GM12892 (cell line): ENCODE measurements at regions not wholly inside any gene's neighbourhood (a gene's known extent, or its start where the extent isn't known, plus 50 kb on each side); places are given as distances from the start of the nearest gene placed in this dataset.
"Not testable (repeated sequence)": the region's sequence is repeated elsewhere in the genome, so short reads cannot be mapped to it uniquely, and the experiment has no call there.

ENCODE experiments used
- POLR2AphosphoS5 ChIP-seq: IDR thresholded peaks from 2 replicates; pipeline ENCODE4 v1.6.1; 2011; ENCODE audit warnings: low read depth, low read length, control low read depth
- TAF1 ChIP-seq: IDR thresholded peaks from 2 replicates; pipeline ENCODE4 v1.6.1; 2011; ENCODE audit warnings: low read depth, mild to moderate bottlenecking, control low read depth, low read length, borderline replicate concordance

DNA sequence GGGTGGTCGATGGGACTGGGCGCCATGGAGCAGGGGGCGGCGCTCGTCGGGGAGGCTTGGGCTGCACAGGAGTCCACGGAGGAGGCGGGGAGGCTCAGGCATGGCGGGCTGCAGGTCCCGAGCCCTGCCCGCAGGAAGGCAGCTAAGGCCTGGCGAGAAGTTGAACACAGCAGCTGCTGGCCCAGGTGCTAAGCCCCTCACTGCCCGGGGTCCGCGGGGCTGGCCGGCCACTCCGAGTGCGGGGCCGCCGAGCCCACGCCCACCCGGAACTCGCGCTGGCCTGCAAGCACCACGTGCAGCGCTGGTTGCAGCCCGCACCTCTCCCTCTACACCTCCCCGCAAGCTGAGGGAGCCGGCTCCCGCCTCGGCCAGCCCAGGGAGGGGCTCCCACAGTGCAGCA, 230.6 kb upstream of the C16orf82 start:
- not testable (repeated sequence) for TF ChIP-seq POLR2AphosphoS5, TAF1
